ENCODE measurements at regions not wholly inside any gene's neighbourhood (a gene's known extent, or its start where the extent isn't known, plus 50 kb on each side); places are given as distances from the start of the nearest gene placed in this dataset.
"Not testable (repeated sequence)": the region's sequence is repeated elsewhere in the genome, so short reads cannot be mapped to it uniquely, and the experiment has no call there.

DNA sequence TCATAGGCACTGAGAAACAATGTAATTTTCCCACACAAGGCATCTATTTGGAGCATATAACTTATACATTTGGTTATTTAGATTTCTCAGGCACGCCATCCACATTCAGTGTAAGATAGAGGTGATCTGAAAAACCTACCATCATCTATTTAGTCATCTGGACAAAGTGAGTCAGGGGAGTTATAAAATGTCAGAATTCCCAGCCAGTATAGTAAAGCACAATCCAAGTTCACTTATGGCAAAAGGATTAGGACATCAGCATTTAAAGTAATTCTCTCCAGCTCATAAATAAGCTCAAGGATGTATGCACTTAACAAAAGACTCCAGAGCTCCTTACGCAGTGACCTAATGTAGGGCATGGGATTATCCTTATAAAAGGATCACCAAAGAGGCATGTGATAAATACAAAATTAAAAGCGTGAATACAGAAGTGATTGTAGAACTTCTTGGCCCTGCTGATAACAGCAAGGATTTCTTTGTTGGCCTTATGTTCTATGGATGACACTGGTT lies 65.3 kb upstream of the DCLK2 start:
- Histone ChIP-seq H3K79me2 (replicated peaks; ENCODE audit: insufficient read depth) (no peaks in the 10 kb centered on the region), H3K36me3 (ENCODE audit: insufficient read depth) (no peaks in the 10 kb centered on the region), H4K20me1 (replicated peaks; ENCODE audit: insufficient read depth) (no peaks in the 10 kb centered on the region), H3K4me1 (ENCODE audit: insufficient read depth) (no peaks in the 10 kb centered on the region), H3K27me3 (ENCODE audit: insufficient read depth) (no peaks in the 10 kb centered on the region), H3K4me3 (no peak overlapping the region), H2AFZ (no peak overlapping the region), H3F3A (replicated peaks; ENCODE audit: low read depth) (no peaks in the 10 kb centered on the region), H3K4me2 (no peak overlapping the region), H3K9me2 (ENCODE audit: insufficient read depth) (peaks cover 7% of the 10 kb centered on the region), H3K27ac (ENCODE audit: low read depth) (no peak overlapping the region)
- Mint-ChIP-seq H3K27me3 (ENCODE audit: insufficient read depth, low read depth, poor library complexity) (no peaks in the 10 kb centered on the region), H3K36me3 (ENCODE audit: low read depth) (no peaks in the 10 kb centered on the region), H3K9me3 (no peaks in the 10 kb centered on the region), H3K4me1 (peaks cover 7% of the 10 kb centered on the region), H3K27ac (no peak overlapping the region), H3K4me3 (no peak overlapping the region)
- DNase-seq (ENCODE audit: low spot score) (no peak), ATAC-seq (no peak)
- TF ChIP-seq JUNB (IDR thresholded peaks at IDR 0.05; ENCODE audit: unreplicated experiment) (no peak), STAT1 (IDR thresholded peaks at IDR 0.05; ENCODE audit: unreplicated experiment) (no peak), POLR2AphosphoS5 (IDR thresholded peaks at IDR 0.05; ENCODE audit: low read depth) (no peak), ZNF114 (CRISPR knock-in tag; IDR thresholded peaks at IDR 0.05) (no peak), EZH2 (IDR thresholded peaks at IDR 0.05; ENCODE audit: low read depth, unreplicated experiment) (no peak), EZH2phosphoT487 (IDR thresholded peaks at IDR 0.05; ENCODE audit: unreplicated experiment) (no peak)
- TF ChIP-seq, protein P1, sequence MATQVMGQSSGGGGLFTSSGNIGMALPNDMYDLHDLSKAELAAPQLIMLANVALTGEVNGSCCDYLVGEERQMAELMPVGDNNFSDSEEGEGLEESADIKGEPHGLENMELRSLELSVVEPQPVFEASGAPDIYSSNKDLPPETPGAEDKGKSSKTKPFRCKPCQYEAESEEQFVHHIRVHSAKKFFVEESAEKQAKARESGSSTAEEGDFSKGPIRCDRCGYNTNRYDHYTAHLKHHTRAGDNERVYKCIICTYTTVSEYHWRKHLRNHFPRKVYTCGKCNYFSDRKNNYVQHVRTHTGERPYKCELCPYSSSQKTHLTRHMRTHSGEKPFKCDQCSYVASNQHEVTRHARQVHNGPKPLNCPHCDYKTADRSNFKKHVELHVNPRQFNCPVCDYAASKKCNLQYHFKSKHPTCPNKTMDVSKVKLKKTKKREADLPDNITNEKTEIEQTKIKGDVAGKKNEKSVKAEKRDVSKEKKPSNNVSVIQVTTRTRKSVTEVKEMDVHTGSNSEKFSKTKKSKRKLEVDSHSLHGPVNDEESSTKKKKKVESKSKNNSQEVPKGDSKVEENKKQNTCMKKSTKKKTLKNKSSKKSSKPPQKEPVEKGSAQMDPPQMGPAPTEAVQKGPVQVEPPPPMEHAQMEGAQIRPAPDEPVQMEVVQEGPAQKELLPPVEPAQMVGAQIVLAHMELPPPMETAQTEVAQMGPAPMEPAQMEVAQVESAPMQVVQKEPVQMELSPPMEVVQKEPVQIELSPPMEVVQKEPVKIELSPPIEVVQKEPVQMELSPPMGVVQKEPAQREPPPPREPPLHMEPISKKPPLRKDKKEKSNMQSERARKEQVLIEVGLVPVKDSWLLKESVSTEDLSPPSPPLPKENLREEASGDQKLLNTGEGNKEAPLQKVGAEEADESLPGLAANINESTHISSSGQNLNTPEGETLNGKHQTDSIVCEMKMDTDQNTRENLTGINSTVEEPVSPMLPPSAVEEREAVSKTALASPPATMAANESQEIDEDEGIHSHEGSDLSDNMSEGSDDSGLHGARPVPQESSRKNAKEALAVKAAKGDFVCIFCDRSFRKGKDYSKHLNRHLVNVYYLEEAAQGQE (IDR thresholded peaks at IDR 0.05; ENCODE audit: unreplicated experiment) = no peak
- TF ChIP-seq, protein P2, sequence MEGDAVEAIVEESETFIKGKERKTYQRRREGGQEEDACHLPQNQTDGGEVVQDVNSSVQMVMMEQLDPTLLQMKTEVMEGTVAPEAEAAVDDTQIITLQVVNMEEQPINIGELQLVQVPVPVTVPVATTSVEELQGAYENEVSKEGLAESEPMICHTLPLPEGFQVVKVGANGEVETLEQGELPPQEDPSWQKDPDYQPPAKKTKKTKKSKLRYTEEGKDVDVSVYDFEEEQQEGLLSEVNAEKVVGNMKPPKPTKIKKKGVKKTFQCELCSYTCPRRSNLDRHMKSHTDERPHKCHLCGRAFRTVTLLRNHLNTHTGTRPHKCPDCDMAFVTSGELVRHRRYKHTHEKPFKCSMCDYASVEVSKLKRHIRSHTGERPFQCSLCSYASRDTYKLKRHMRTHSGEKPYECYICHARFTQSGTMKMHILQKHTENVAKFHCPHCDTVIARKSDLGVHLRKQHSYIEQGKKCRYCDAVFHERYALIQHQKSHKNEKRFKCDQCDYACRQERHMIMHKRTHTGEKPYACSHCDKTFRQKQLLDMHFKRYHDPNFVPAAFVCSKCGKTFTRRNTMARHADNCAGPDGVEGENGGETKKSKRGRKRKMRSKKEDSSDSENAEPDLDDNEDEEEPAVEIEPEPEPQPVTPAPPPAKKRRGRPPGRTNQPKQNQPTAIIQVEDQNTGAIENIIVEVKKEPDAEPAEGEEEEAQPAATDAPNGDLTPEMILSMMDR (conservative IDR thresholded peaks at IDR 0.05; ENCODE audit: low read depth in 2 of 2) = no peak
- TF ChIP-seq, protein P3, sequence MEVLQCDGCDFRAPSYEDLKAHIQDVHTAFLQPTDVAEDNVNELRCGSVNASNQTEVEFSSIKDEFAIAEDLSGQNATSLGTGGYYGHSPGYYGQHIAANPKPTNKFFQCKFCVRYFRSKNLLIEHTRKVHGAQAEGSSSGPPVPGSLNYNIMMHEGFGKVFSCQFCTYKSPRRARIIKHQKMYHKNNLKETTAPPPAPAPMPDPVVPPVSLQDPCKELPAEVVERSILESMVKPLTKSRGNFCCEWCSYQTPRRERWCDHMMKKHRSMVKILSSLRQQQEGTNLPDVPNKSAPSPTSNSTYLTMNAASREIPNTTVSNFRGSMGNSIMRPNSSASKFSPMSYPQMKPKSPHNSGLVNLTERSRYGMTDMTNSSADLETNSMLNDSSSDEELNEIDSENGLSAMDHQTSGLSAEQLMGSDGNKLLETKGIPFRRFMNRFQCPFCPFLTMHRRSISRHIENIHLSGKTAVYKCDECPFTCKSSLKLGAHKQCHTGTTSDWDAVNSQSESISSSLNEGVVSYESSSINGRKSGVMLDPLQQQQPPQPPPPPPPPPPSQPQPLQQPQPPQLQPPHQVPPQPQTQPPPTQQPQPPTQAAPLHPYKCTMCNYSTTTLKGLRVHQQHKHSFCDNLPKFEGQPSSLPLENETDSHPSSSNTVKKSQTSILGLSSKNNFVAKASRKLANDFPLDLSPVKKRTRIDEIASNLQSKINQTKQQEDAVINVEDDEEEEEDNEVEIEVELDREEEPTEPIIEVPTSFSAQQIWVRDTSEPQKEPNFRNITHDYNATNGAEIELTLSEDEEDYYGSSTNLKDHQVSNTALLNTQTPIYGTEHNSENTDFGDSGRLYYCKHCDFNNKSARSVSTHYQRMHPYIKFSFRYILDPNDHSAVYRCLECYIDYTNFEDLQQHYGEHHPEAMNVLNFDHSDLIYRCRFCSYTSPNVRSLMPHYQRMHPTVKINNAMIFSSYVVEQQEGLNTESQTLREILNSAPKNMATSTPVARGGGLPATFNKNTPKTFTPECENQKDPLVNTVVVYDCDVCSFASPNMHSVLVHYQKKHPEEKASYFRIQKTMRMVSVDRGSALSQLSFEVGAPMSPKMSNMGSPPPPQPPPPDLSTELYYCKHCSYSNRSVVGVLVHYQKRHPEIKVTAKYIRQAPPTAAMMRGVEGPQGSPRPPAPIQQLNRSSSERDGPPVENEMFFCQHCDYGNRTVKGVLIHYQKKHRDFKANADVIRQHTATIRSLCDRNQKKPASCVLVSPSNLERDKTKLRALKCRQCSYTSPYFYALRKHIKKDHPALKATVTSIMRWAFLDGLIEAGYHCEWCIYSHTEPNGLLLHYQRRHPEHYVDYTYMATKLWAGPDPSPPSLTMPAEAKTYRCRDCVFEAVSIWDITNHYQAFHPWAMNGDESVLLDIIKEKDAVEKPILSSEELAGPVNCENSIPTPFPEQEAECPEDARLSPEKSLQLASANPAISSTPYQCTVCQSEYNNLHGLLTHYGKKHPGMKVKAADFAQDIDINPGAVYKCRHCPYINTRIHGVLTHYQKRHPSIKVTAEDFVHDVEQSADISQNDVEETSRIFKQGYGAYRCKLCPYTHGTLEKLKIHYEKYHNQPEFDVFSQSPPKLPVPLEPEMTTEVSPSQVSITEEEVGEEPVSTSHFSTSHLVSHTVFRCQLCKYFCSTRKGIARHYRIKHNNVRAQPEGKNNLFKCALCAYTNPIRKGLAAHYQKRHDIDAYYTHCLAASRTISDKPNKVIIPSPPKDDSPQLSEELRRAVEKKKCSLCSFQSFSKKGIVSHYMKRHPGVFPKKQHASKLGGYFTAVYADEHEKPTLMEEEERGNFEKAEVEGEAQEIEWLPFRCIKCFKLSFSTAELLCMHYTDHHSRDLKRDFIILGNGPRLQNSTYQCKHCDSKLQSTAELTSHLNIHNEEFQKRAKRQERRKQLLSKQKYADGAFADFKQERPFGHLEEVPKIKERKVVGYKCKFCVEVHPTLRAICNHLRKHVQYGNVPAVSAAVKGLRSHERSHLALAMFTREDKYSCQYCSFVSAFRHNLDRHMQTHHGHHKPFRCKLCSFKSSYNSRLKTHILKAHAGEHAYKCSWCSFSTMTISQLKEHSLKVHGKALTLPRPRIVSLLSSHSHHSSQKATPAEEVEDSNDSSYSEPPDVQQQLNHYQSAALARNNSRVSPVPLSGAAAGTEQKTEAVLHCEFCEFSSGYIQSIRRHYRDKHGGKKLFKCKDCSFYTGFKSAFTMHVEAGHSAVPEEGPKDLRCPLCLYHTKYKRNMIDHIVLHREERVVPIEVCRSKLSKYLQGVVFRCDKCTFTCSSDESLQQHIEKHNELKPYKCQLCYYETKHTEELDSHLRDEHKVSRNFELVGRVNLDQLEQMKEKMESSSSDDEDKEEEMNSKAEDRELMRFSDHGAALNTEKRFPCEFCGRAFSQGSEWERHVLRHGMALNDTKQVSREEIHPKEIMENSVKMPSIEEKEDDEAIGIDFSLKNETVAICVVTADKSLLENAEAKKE (CRISPR knock-in tag; IDR thresholded peaks at IDR 0.05) = no peak

- not testable (repeated sequence) for H3K4me1 ChIP-seq (ENCODE audit: insufficient read depth); H3K27ac ChIP-seq (ENCODE audit: low read depth); H3K4me1 Mint-ChIP-seq; H3K27me3 Mint-ChIP-seq (ENCODE audit: insufficient read depth, low read depth, poor library complexity); H3K9me3 Mint-ChIP-seq; H4K20me1 ChIP-seq (replicated peaks; ENCODE audit: insufficient read depth); H3K27me3 ChIP-seq (ENCODE audit: insufficient read depth); H3K36me3 Mint-ChIP-seq (ENCODE audit: low read depth); ATAC-seq; H3K36me3 ChIP-seq (ENCODE audit: insufficient read depth); H3K4me3 ChIP-seq; H3K4me3 Mint-ChIP-seq; DNase-seq (ENCODE audit: low spot score); H3F3A ChIP-seq (replicated peaks; ENCODE audit: low read depth); H3K79me2 ChIP-seq (replicated peaks; ENCODE audit: insufficient read depth); H2AFZ ChIP-seq; H3K27ac Mint-ChIP-seq; H3K4me2 ChIP-seq; H3K9me2 ChIP-seq (ENCODE audit: insufficient read depth)
Measured at GRCh38 chr4:150015910-150016309, 62.3 kb upstream of the DCLK2 start.
